Mesendoderm (in vitro differentiated cells): ENCODE measurements at regions not wholly inside any gene's neighbourhood (a gene's known extent, or its start where the extent isn't known, plus 50 kb on each side); places are given as distances from the start of the nearest gene placed in this dataset.
"Not testable (repeated sequence)": the region's sequence is repeated elsewhere in the genome, so short reads cannot be mapped to it uniquely, and the experiment has no call there.

ENCODE experiments used
- DNase-seq: peaks from one replicate; pipeline ENCODE4 v3.0.0; 2013
- H2AK5ac ChIP-seq: 2 replicates; pipeline ENCODE4 v1.6.1; 2013; ENCODE audit warnings: low read length, inconsistent platforms
- H2BK120ac ChIP-seq: 2 replicates; pipeline ENCODE4 v1.6.1; 2013; ENCODE audit warnings: low read depth, mild to moderate bottlenecking, low read length, moderate library complexity, mixed read lengths
- H2BK15ac ChIP-seq: replicated peaks from 2 replicates; pipeline ENCODE4 v1.6.1; 2013; ENCODE audit warnings: low read depth, mild to moderate bottlenecking, moderate library complexity
- H2BK5ac ChIP-seq: 2 replicates; pipeline ENCODE4 v1.6.1; 2013; ENCODE audit warnings: low read length, inconsistent platforms
- H3K18ac ChIP-seq: 2 replicates; pipeline ENCODE4 v1.6.1; 2013; ENCODE audit warnings: mild to moderate bottlenecking, low read length, mixed read lengths
- H3K23ac ChIP-seq: one replicate; pipeline ENCODE4 v1.6.1; 2013; ENCODE audit warnings: low read length
- H3K27ac ChIP-seq: 2 replicates; pipeline ENCODE4 v1.5.1; 2013; ENCODE audit warnings: low read depth, mild to moderate bottlenecking, inconsistent platforms, low read length, moderate library complexity
- H3K27me3 ChIP-seq: 2 replicates; pipeline ENCODE4 v1.6.1; 2013; ENCODE audit warnings: low read length, control low read depth, mild to moderate bottlenecking, inconsistent platforms; ENCODE audit not compliant: insufficient read depth, poor library complexity
- H3K36me3 ChIP-seq: 2 replicates; pipeline ENCODE4 v1.6.1; 2013; ENCODE audit warnings: low read length, inconsistent platforms; ENCODE audit not compliant: control insufficient read depth, insufficient read depth
- H3K4ac ChIP-seq: one replicate; pipeline ENCODE4 v1.6.1; 2013; ENCODE audit warnings: low read depth, mild to moderate bottlenecking, low read length, moderate library complexity
- H3K4me1 ChIP-seq: 2 replicates; pipeline ENCODE4 v1.6.1; 2013; ENCODE audit warnings: low read depth, low read length, inconsistent platforms; ENCODE audit not compliant: control insufficient read depth
- H3K4me2 ChIP-seq: 2 replicates; pipeline ENCODE4 v1.6.1; 2013; ENCODE audit warnings: low read length
- H3K4me3 ChIP-seq: 2 replicates; pipeline ENCODE4 v1.5.1; 2013; ENCODE audit warnings: mild to moderate bottlenecking, low read length
- H3K56ac ChIP-seq: one replicate; pipeline ENCODE4 v1.6.1; 2013; ENCODE audit warnings: low read length
- H3K79me1 ChIP-seq: 2 replicates; pipeline ENCODE4 v1.6.1; 2013; ENCODE audit warnings: low read length, inconsistent platforms
- H3K79me2 ChIP-seq: 2 replicates; pipeline ENCODE4 v1.6.1; 2013; ENCODE audit warnings: mild to moderate bottlenecking, low read length; ENCODE audit not compliant: control insufficient read depth, insufficient read depth
- H3K9ac ChIP-seq: 2 replicates; pipeline ENCODE4 v1.6.1; 2013; ENCODE audit warnings: low read length, inconsistent platforms
- H4K5ac ChIP-seq: one replicate; pipeline ENCODE4 v1.6.1; 2013; ENCODE audit warnings: low read length
- H4K8ac ChIP-seq: one replicate; pipeline ENCODE4 v1.6.1; 2013; ENCODE audit warnings: low read depth, mild to moderate bottlenecking, control low read depth, low read length, moderate library complexity
- WGBS: extraction: QIAGEN DNeasy Blood & Tissue Kit; methylation state at CpG from one replicate; pipeline ENCODE4 v1.1.7; 2013; ENCODE audit warnings: low lambda C conversion rate, missing lambda C conversion rate; ENCODE audit not compliant: insufficient coverage; ENCODE audit errors: extremely low coverage; 5-methylcytosine and 5-hydroxymethylcytosine counted together

DNA sequence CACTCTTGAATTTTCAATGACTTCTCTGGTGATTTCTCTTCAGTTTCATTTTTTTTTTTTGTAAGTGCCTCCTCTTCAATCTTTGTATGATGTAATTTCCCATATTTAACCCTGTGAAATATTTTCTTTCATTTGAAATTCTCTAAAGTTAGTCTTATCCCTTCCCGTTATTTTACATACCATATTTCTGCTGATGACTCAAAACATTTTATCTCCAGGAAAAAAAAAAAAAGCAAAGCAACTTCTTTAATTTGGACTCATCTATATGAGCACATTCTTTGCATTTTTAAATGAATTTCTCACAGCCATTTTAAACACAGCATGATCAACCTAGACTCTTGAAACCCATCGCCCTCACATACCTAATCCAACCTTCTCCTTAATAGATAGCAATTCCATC is 1831.4 kb downstream of the ARAP2 start:
- Histone ChIP-seq H3K27me3 (no peaks in the 10 kb centered on the region), H3K18ac (no peak overlapping the region), H3K36me3 (no peaks in the 10 kb centered on the region), H3K23ac (no peak overlapping the region), H2BK5ac (no peak overlapping the region), H4K8ac (no peak overlapping the region), H2BK15ac (no peak overlapping the region), H3K56ac (no peak overlapping the region), H3K79me1 (no peaks in the 10 kb centered on the region), H3K27ac (no peak overlapping the region), H3K79me2 (no peaks in the 10 kb centered on the region), H2AK5ac (no peak overlapping the region), H4K5ac (no peak overlapping the region), H3K4me2 (no peak overlapping the region), H3K4me3 (no peak overlapping the region), H2BK120ac (no peak overlapping the region), H3K4me1 (no peaks in the 10 kb centered on the region), H3K4ac (no peak overlapping the region), H3K9ac (no peak overlapping the region)
- 100% methylated on average over 1 of the region's 2 CpGs for WGBS
- DNase-seq = no peak

- Histone ChIP-seq H2BK15ac (no peak overlapping the region), H4K8ac (no peak overlapping the region), H3K23ac (no peak overlapping the region), H3K27me3 (no peaks in the 10 kb centered on the region), H2AK5ac (no peak overlapping the region), H3K27ac (no peak overlapping the region), H3K4me3 (no peak overlapping the region), H3K36me3 (no peaks in the 10 kb centered on the region), H2BK120ac (no peak overlapping the region), H3K18ac (no peak overlapping the region), H3K79me1 (no peaks in the 10 kb centered on the region), H3K56ac (no peak overlapping the region), H3K79me2 (no peaks in the 10 kb centered on the region), H3K4ac (no peak overlapping the region), H4K5ac (no peak overlapping the region), H3K9ac (no peak overlapping the region), H2BK5ac (no peak overlapping the region), H3K4me2 (no peak overlapping the region), H3K4me1 (no peaks in the 10 kb centered on the region)
- no peak for DNase-seq
- WGBS = no CpG with 5 or more reads among the region's 3 CpGs
Measured at GRCh38 chr4:34417160-34417559, 1827.2 kb downstream of the ARAP2 start.

GRCh38 chr4:34419871-34420270 is 1824.4 kb downstream of the ARAP2 start:
- no peaks in the 10 kb centered on the region for H3K36me3 ChIP-seq
- no peak for DNase-seq
- no peak overlapping the region for H4K8ac ChIP-seq
- no peak overlapping the region for H3K4me3 ChIP-seq
- no peak overlapping the region for H3K4ac ChIP-seq
- H2BK15ac ChIP-seq = no peak overlapping the region
- H3K23ac ChIP-seq = no peak overlapping the region
- no peak overlapping the region for H3K56ac ChIP-seq
- no peak overlapping the region for H2BK120ac ChIP-seq
- no peak overlapping the region for H2BK5ac ChIP-seq
- H3K79me1 ChIP-seq = no peaks in the 10 kb centered on the region
- no peak overlapping the region for H2AK5ac ChIP-seq
- no peak overlapping the region for H4K5ac ChIP-seq
- no peak overlapping the region for H3K18ac ChIP-seq
- no peaks in the 10 kb centered on the region for H3K27me3 ChIP-seq
- no peaks in the 10 kb centered on the region for H3K4me1 ChIP-seq
- no CpG with 5 or more reads among the region's 2 CpGs for WGBS
- no peak overlapping the region for H3K9ac ChIP-seq
- H3K79me2 ChIP-seq = no peaks in the 10 kb centered on the region
- no peak overlapping the region for H3K27ac ChIP-seq
- H3K4me2 ChIP-seq = no peak overlapping the region

- Histone ChIP-seq H2AK5ac (no peak overlapping the region), H3K36me3 (no peaks in the 10 kb centered on the region), H3K56ac (no peak overlapping the region), H3K9ac (no peak overlapping the region), H3K79me1 (no peaks in the 10 kb centered on the region), H3K79me2 (no peaks in the 10 kb centered on the region), H4K5ac (no peak overlapping the region), H3K18ac (no peak overlapping the region), H3K23ac (no peak overlapping the region), H2BK15ac (no peak overlapping the region), H3K4me1 (no peaks in the 10 kb centered on the region), H3K4ac (no peak overlapping the region), H3K4me2 (no peak overlapping the region), H4K8ac (no peak overlapping the region), H3K27ac (no peak overlapping the region), H3K27me3 (no peaks in the 10 kb centered on the region), H3K4me3 (no peak overlapping the region), H2BK120ac (no peak overlapping the region), H2BK5ac (no peak overlapping the region)
- no CpG with 5 or more reads among the region's 4 CpGs for WGBS
- DNase-seq = no peak
Measured at GRCh38 chr4:34422472-34423175, 1821.7 kb downstream of the ARAP2 start.

DNA sequence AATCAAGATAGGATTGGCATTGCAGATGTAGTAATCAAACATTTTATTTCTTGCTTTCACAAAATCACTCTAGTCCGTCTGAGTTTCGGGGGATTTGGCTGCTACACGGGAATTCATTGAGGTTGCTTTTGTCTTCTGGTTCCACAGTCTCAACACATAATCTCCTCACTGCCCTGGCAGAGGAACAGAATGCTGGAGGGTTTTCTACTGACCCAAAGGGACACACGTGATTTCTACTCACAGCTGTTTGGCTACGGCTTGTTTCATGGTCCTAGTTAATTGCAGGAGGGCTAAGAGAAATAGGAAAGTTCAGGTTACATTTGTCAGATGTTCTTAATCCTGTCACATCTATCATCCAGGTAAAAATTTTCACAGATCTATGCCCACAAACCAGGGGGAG is 1811.6 kb downstream of the ARAP2 start:
- Histone ChIP-seq H3K4me2 (no peak overlapping the region), H3K27ac (no peak overlapping the region), H3K79me1 (no peaks in the 10 kb centered on the region), H3K27me3 (no peaks in the 10 kb centered on the region), H3K18ac (no peak overlapping the region), H3K79me2 (no peaks in the 10 kb centered on the region), H3K4me1 (no peaks in the 10 kb centered on the region), H3K9ac (no peak overlapping the region), H3K4ac (no peak overlapping the region), H3K4me3 (no peak overlapping the region), H4K8ac (no peak overlapping the region), H4K5ac (no peak overlapping the region), H2BK15ac (no peak overlapping the region), H3K36me3 (no peaks in the 10 kb centered on the region), H2BK5ac (no peak overlapping the region), H2BK120ac (no peak overlapping the region), H3K56ac (no peak overlapping the region), H2AK5ac (no peak overlapping the region), H3K23ac (no peak overlapping the region)
- DNase-seq = no peak
- WGBS = no CpG with 5 or more reads among the region's 5 CpGs

DNA sequence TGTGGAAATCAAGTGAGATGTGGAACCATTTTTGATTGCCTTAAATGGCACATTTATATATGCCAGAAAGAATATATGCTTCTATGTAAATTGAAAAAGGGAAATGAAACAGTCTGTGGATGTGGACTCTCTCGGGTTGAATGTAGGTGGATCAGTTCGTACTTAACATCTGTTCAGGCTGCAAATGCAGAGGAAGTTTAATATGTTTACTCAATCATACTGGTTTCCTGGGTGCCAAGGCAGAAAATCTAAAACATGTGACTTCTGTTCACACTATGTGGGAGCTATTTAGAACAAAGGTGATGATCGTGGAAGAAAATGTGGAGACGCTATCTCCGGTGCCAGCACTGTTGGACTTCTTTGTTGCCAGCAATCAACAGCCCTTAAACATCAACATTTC is 1809.9 kb downstream of the ARAP2 start:
- not testable (repeated sequence) for H2BK5ac ChIP-seq

More for the DNA sequence above, 1809.9 kb downstream of the ARAP2 start:
- not testable (repeated sequence) for H3K4me3 ChIP-seq, H2BK15ac ChIP-seq, H2BK120ac ChIP-seq, H4K8ac ChIP-seq, H3K79me1 ChIP-seq, H3K4me1 ChIP-seq, H3K4ac ChIP-seq, H3K27me3 ChIP-seq, H3K9ac ChIP-seq, H2AK5ac ChIP-seq, H3K4me2 ChIP-seq, H3K79me2 ChIP-seq, H3K36me3 ChIP-seq, H3K23ac ChIP-seq, H3K27ac ChIP-seq, H3K18ac ChIP-seq, H3K56ac ChIP-seq, H4K5ac ChIP-seq, DNase-seq
- no CpG with 5 or more reads among the region's 5 CpGs for WGBS
